HepG2 (cell line): ENCODE measurements at regions not wholly inside any gene's neighbourhood (a gene's known extent, or its start where the extent isn't known, plus 50 kb on each side); places are given as distances from the start of the nearest gene placed in this dataset.

Experiments
- ATAC-seq: fragments of 200-7000 bp; cut with Tn5 transposase; 3 replicates; pipeline ENCODE4 v1.9.1; 2020; ENCODE audit warnings: mild to moderate bottlenecking, moderate library complexity
- BruUV-seq: library from RNA; stranded (reverse); fragments of 400-500 nt; replicated peaks from 2 replicates; lab custom pipeline; 2021; lab: Mats Ljungman, UMichigan
- CTCF ChIA-PET: fragments of 300-600 bp; formaldehyde crosslinking; extraction: SDS; loops from one replicate; lab custom pipeline; 2021; ENCODE audit warnings: low total read pairs, inconsistent platforms, low intra/inter-chr PET ratio; lab: Yijun Ruan, JAX
- POLR2A ChIA-PET: fragments of 350-600 bp; sonication (Branson Sonifier 250); formaldehyde crosslinking; loops from one replicate; lab custom pipeline; 2020; ENCODE audit warnings: antibody characterized with exemption, inconsistent platforms; lab: Yijun Ruan, JAX
- DNase-seq: peaks from one replicate; pipeline ENCODE4 v3.0.0-alpha.2; 2015; ENCODE audit warnings: low spot score
- FAIRE-seq: peaks from 3 replicates; lab custom pipeline; 2011; peaks lifted over from hg19 to GRCh38; lab: Jason Lieb, UNC
- H2AFZ ChIP-seq: one replicate; pipeline ENCODE4 v1.6.1; 2011; ENCODE audit warnings: low read length, inconsistent platforms
- H3K27ac ChIP-seq: fragments of 300-600 bp; 3 replicates; pipeline ENCODE4 v1.8.0; 2011; ENCODE audit warnings: mixed run types, mild to moderate bottlenecking, mixed read lengths, low read length, inconsistent platforms; ENCODE audit not compliant: insufficient read depth; ENCODE audit errors: extremely low read length
- H3K27me3 ChIP-seq, 2 experiments: fragments of 200-600 bp in 1 of 2; 2 replicates in 1 of 2; 3 replicates in 1 of 2; pipeline versions ENCODE4 v1.6.0 to v1.8.0; 2011; ENCODE audit warnings: low read length in 2 of 2, mild to moderate bottlenecking in 2 of 2, moderate library complexity in 2 of 2, inconsistent platforms in 1 of 2; ENCODE audit not compliant: insufficient read depth in 2 of 2, control insufficient read depth in 1 of 2
- H3K36me3 ChIP-seq, 2 experiments: fragments of 200-600 bp in 1 of 2; replicated peaks in 1 of 2; 2 replicates in 1 of 2; 3 replicates in 1 of 2; pipeline versions ENCODE4 v1.5.1 to v1.8.0; 2011; ENCODE audit warnings: low read length in 2 of 2, inconsistent platforms in 1 of 2; ENCODE audit not compliant: insufficient read depth in 2 of 2, control insufficient read depth in 1 of 2
- H3K4me1 ChIP-seq: 2 replicates; pipeline ENCODE4 v1.5.1; 2012; ENCODE audit warnings: low read length, inconsistent platforms; ENCODE audit not compliant: insufficient read depth
- H3K4me2 ChIP-seq: 2 replicates; pipeline ENCODE4 v1.6.0; 2011; ENCODE audit warnings: low read depth, low read length, inconsistent platforms
- H3K4me3 ChIP-seq, 3 experiments: fragments of 200-600 bp in 1 of 3; sonication (generic), shearing (Covaris generic) in 1 of 3; replicated peaks in 1 of 3; 2 replicates each; pipeline ENCODE4 v1.5.1; 2011 to 2016; ENCODE audit warnings: low read length in 3 of 3, inconsistent platforms in 2 of 3, low read depth in 2 of 3, mild to moderate bottlenecking in 2 of 3, control low read depth in 1 of 3, mixed read lengths in 1 of 3; ENCODE audit not compliant: insufficient read depth in 1 of 3
- H3K79me2 ChIP-seq: one replicate; pipeline ENCODE4 v1.6.1; 2011; ENCODE audit warnings: low read length, inconsistent platforms; ENCODE audit not compliant: insufficient read depth
- H3K9ac ChIP-seq: 2 replicates; pipeline ENCODE4 v1.6.0; 2011; ENCODE audit warnings: mild to moderate bottlenecking, low read depth, low read length, inconsistent platforms; ENCODE audit not compliant: insufficient read depth
- H3K9me3 ChIP-seq: 2 replicates; pipeline ENCODE4 v1.5.1; 2012; ENCODE audit warnings: mild to moderate bottlenecking, low read length
- H4K20me1 ChIP-seq: 2 replicates; pipeline ENCODE4 v1.6.0; 2011; ENCODE audit warnings: inconsistent platforms, mild to moderate bottlenecking, low read length, moderate library complexity; ENCODE audit not compliant: insufficient read depth
- FOSL2 ChIP-seq: sonication (generic); formaldehyde crosslinking; IDR thresholded peaks from 2 replicates; pipeline ENCODE4 v1.4.0; 2020; ENCODE audit warnings: missing genetic modification reagents
- RFX1 ChIP-seq: fragments of 450-650 bp; IDR thresholded peaks from 2 replicates; pipeline ENCODE4 v1.6.1; 2017
- ZNF44 ChIP-seq: sonication (generic); formaldehyde crosslinking; IDR thresholded peaks from 2 replicates; pipeline ENCODE4 v1.5.1; 2020; ENCODE audit warnings: mild to moderate bottlenecking, missing genetic modification reagents
- WGBS: methylation state at CpG from one replicate; pipeline ENCODE4 v1.1.6; 2017; ENCODE audit warnings: low lambda C conversion rate; 5-methylcytosine and 5-hydroxymethylcytosine counted together
- in situ Hi-C: cut with HindIII; loops from 2 replicates; pipeline ENCODE4 v1.10.0; 2017; ENCODE audit warnings: low pct_unique_long_range_greater_than_20kb; ENCODE audit not compliant: extremely low pct_ligation_motif_present
- intact Hi-C: fragments of 100-400 bp; cut with micrococcal nuclease; formaldehyde crosslinking; loops from one replicate; pipeline ENCODE4 v1.10.0; 2022; ENCODE audit not compliant: unreplicated experiment

GRCh38 chr6:92648364-92649086 is 770.8 kb downstream of the EPHA7 start:
- DNase-seq (no peak), ATAC-seq (no peak), FAIRE-seq (no peak)
- ChIA-PET POLR2A (no interaction called here), CTCF (no interaction called here)
- Histone ChIP-seq H3K9me3 (no peaks in the 10 kb centered on the region), H3K27me3 (no peaks in the 10 kb centered on the region), H3K4me2 (no peak overlapping the region), H2AFZ (no peak overlapping the region), H3K79me2 (no peaks in the 10 kb centered on the region), H4K20me1 (no peaks in the 10 kb centered on the region), H3K4me1 (no peaks in the 10 kb centered on the region), H3K36me3 (no peaks in the 10 kb centered on the region), H3K4me3 (no peak overlapping the region), H3K9ac (no peak overlapping the region), H3K27ac (no peak overlapping the region)
- no TSS peak for BruUV-seq
- TF ChIP-seq ZNF44 (CRISPR knock-in tag), result no peak
- intact Hi-C loops (no loop called here), in situ Hi-C loops (loop anchor here (10.0 to 25.0 kb wide), 2 partner anchors 524 to 1561 kb away; no protein-coding TSS in a partner anchor)
- WGBS, result 3% methylated on average over 5 of the region's 5 CpGs

GRCh38 chr6:92647630-92648029 is 771.7 kb downstream of the EPHA7 start:
- Histone ChIP-seq H3K4me2 (no peak overlapping the region), H3K4me3 (no peak overlapping the region), H3K27ac (no peak overlapping the region), H3K36me3 (no peaks in the 10 kb centered on the region), H3K9ac (no peak overlapping the region), H3K79me2 (no peaks in the 10 kb centered on the region), H3K27me3 (no peaks in the 10 kb centered on the region), H2AFZ (no peak overlapping the region), H3K4me1 (no peaks in the 10 kb centered on the region), H3K9me3 (no peaks in the 10 kb centered on the region), H4K20me1 (no peaks in the 10 kb centered on the region)
- ATAC-seq (peak; percentile 50; the same call in 2 of the 3 replicates), FAIRE-seq (no peak), DNase-seq (peak; percentile 25)
- CTCF ChIA-PET, result no interaction called here
- intact Hi-C loops (no loop called here), in situ Hi-C loops (loop anchor here (10.0 to 25.0 kb wide), 2 partner anchors 523 to 1560 kb away; no protein-coding TSS in a partner anchor)
- POLR2A ChIA-PET, result no interaction called here
- BruUV-seq, result no TSS peak
- under 1% methylated on average over 5 of the region's 5 CpGs for WGBS
- TF ChIP-seq FOSL2, result peak; percentile 80
- TF ChIP-seq RFX1, result no peak
